KMS-11 (cell line): ENCODE measurements at regions not wholly inside any gene's neighbourhood (a gene's known extent, or its start where the extent isn't known, plus 50 kb on each side); places are given as distances from the start of the nearest gene placed in this dataset.

Source experiments
- H2AFZ ChIP-seq: fragments of 200-600 bp; sonication (generic); 2 replicates; pipeline ENCODE4 v1.6.1; 2016; ENCODE audit warnings: antibody characterized with exemption, mixed run types, low read depth
- H3K27ac ChIP-seq: fragments of 200-600 bp; sonication (generic); 2 replicates; pipeline ENCODE4 v1.6.1; 2016; ENCODE audit warnings: mild to moderate bottlenecking, mixed run types
- H3K27me3 ChIP-seq: fragments of 200-600 bp; sonication (generic); 2 replicates; pipeline ENCODE4 v1.6.1; 2017; ENCODE audit warnings: mild to moderate bottlenecking, low read depth, mixed run types, moderate library complexity; ENCODE audit not compliant: insufficient read depth
- H3K36me3 ChIP-seq: fragments of 200-600 bp; sonication (generic); 2 replicates; pipeline ENCODE4 v1.6.1; 2017; ENCODE audit warnings: mild to moderate bottlenecking, mixed run types; ENCODE audit not compliant: insufficient read depth
- H3K4me1 ChIP-seq: fragments of 200-600 bp; sonication (generic); 2 replicates; pipeline ENCODE4 v1.6.1; 2016; ENCODE audit warnings: mild to moderate bottlenecking, low read depth, mixed run types; ENCODE audit not compliant: poor library complexity, severe bottlenecking
- H3K4me2 ChIP-seq: fragments of 200-600 bp; sonication (generic); 2 replicates; pipeline ENCODE4 v1.7.0; 2016; ENCODE audit warnings: mild to moderate bottlenecking, mixed run types
- H3K4me3 ChIP-seq: fragments of 200-600 bp; sonication (generic); IDR thresholded peaks from 2 replicates; pipeline ENCODE4 v1.6.1; 2017; ENCODE audit warnings: low read depth, low read length, mixed read lengths; ENCODE audit not compliant: insufficient read depth
- H3K79me2 ChIP-seq: fragments of 200-600 bp; sonication (generic); 2 replicates; pipeline ENCODE4 v1.6.1; 2016; ENCODE audit warnings: low read depth, mixed run types; ENCODE audit not compliant: insufficient read depth
- H3K9ac ChIP-seq: fragments of 200-600 bp; sonication (generic); 2 replicates; pipeline ENCODE4 v1.6.1; 2016; ENCODE audit warnings: mild to moderate bottlenecking, mixed run types
- H4K20me1 ChIP-seq: fragments of 200-600 bp; sonication (generic); 2 replicates; pipeline ENCODE4 v1.6.1; 2016; ENCODE audit warnings: mild to moderate bottlenecking, mixed run types; ENCODE audit not compliant: insufficient read depth
- TF ChIP-seq, protein P1 (sequence below): fragments of 200-600 bp; sonication (generic); conservative IDR thresholded peaks from 2 replicates; pipeline ENCODE4 v1.6.1; 2017; ENCODE audit warnings: low read depth, mild to moderate bottlenecking, antibody characterized with exemption, low read length, moderate library complexity, mixed read lengths

GRCh38 chr13:40232311-40233040 is 434.0 kb downstream of the FOXO1 start:
- Histone ChIP-seq H3K36me3 (no peaks in the 10 kb centered on the region), H3K9ac (no peak overlapping the region), H3K4me2 (no peak overlapping the region), H2AFZ (no peak overlapping the region), H3K79me2 (no peaks in the 10 kb centered on the region), H3K4me1 (no peaks in the 10 kb centered on the region), H3K27ac (no peak overlapping the region), H3K4me3 (no peak overlapping the region), H3K27me3 (no peaks in the 10 kb centered on the region), H4K20me1 (no peaks in the 10 kb centered on the region)
- TF ChIP-seq, protein P1, sequence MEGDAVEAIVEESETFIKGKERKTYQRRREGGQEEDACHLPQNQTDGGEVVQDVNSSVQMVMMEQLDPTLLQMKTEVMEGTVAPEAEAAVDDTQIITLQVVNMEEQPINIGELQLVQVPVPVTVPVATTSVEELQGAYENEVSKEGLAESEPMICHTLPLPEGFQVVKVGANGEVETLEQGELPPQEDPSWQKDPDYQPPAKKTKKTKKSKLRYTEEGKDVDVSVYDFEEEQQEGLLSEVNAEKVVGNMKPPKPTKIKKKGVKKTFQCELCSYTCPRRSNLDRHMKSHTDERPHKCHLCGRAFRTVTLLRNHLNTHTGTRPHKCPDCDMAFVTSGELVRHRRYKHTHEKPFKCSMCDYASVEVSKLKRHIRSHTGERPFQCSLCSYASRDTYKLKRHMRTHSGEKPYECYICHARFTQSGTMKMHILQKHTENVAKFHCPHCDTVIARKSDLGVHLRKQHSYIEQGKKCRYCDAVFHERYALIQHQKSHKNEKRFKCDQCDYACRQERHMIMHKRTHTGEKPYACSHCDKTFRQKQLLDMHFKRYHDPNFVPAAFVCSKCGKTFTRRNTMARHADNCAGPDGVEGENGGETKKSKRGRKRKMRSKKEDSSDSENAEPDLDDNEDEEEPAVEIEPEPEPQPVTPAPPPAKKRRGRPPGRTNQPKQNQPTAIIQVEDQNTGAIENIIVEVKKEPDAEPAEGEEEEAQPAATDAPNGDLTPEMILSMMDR = no peak

DNA sequence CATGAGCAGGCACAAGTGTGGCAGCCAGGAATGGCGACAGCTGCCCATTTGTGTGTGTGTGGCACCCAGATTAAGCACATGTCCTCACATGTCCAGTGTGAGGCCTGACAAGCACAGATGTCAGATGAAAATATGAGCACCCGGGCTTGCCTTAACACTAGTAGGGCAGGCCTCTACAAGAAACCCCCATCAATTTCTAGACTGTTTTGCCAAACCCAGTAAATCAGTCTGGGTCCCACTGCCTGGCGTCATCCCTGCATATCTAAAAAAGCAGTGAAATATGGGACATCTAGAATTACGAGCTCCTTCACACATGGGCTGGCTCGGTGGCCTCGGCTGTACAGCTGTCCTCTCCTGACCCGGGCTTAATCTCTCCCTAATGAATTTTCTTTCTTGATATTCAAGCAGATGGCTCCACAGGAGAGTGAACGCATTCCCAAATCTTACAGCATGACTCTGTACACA is 432.7 kb downstream of the FOXO1 start:
- Histone ChIP-seq H3K4me1 (no peaks in the 10 kb centered on the region), H3K27ac (no peak overlapping the region), H3K36me3 (no peaks in the 10 kb centered on the region), H2AFZ (no peak overlapping the region), H3K4me2 (no peak overlapping the region), H3K9ac (no peak overlapping the region), H4K20me1 (no peaks in the 10 kb centered on the region), H3K79me2 (no peaks in the 10 kb centered on the region), H3K27me3 (no peaks in the 10 kb centered on the region), H3K4me3 (no peak overlapping the region)
- TF ChIP-seq, protein P1 = no peak

GRCh38 chr13:40235160-40235796 is 431.2 kb downstream of the FOXO1 start:
- Histone ChIP-seq H4K20me1 (no peaks in the 10 kb centered on the region), H3K36me3 (no peaks in the 10 kb centered on the region), H3K4me3 (no peak overlapping the region), H3K27ac (no peak overlapping the region), H3K27me3 (no peaks in the 10 kb centered on the region), H3K79me2 (no peaks in the 10 kb centered on the region), H2AFZ (no peak overlapping the region), H3K9ac (no peak overlapping the region), H3K4me2 (no peak overlapping the region), H3K4me1 (no peaks in the 10 kb centered on the region)
- TF ChIP-seq, protein P1 = no peak

- Histone ChIP-seq H2AFZ (no peak overlapping the region), H3K4me2 (no peak overlapping the region)
Measured at GRCh38 chr13:40236566-40237168, 429.8 kb downstream of the FOXO1 start.

More at GRCh38 chr13:40236566-40237168, 429.8 kb downstream of the FOXO1 start:
- H3K79me2 ChIP-seq = no peaks in the 10 kb centered on the region
- no peaks in the 10 kb centered on the region for H3K36me3 ChIP-seq
- no peak overlapping the region for H3K9ac ChIP-seq
- H3K27ac ChIP-seq = no peak overlapping the region
- H4K20me1 ChIP-seq = no peaks in the 10 kb centered on the region
- TF ChIP-seq, protein P1 = no peak
- no peaks in the 10 kb centered on the region for H3K27me3 ChIP-seq
- no peaks in the 10 kb centered on the region for H3K4me1 ChIP-seq
- no peak overlapping the region for H3K4me3 ChIP-seq
